DND-41 (cell line): ENCODE measurements at regions not wholly inside any gene's neighbourhood (a gene's known extent, or its start where the extent isn't known, plus 50 kb on each side); places are given as distances from the start of the nearest gene placed in this dataset.
"Not testable (repeated sequence)": the region's sequence is repeated elsewhere in the genome, so short reads cannot be mapped to it uniquely, and the experiment has no call there.

ENCODE experiments used
- ATAC-seq: fragments of 200-7000 bp; cut with Tn5 transposase; 3 replicates; pipeline ENCODE4 v1.9.1; 2021; ENCODE audit warnings: low read depth; ENCODE audit not compliant: insufficient read depth
- DNase-seq: peaks from one replicate; pipeline ENCODE4 v3.0.0-alpha.2; 2020
- H2AFZ ChIP-seq: 2 replicates; pipeline ENCODE4 v1.6.0; 2012; ENCODE audit warnings: low read depth, low read length
- H3K27ac ChIP-seq: 2 replicates; pipeline ENCODE4 v1.5.1; 2012; ENCODE audit warnings: low read length, inconsistent platforms
- H3K27me3 ChIP-seq: fragments of 200-600 bp; sonication (generic); 2 replicates; pipeline ENCODE4 v1.6.0; 2012; ENCODE audit warnings: low read length, mild to moderate bottlenecking, inconsistent platforms; ENCODE audit not compliant: insufficient read depth, poor library complexity
- H3K36me3 ChIP-seq: 2 replicates; pipeline ENCODE4 v1.5.1; 2012; ENCODE audit warnings: low read length, inconsistent platforms; ENCODE audit not compliant: insufficient read depth
- H3K4me1 ChIP-seq: 2 replicates; pipeline ENCODE4 v1.5.1; 2012; ENCODE audit warnings: mild to moderate bottlenecking, low read length; ENCODE audit not compliant: insufficient read depth
- H3K4me2 ChIP-seq: 2 replicates; pipeline ENCODE4 v1.6.0; 2012; ENCODE audit warnings: mild to moderate bottlenecking, moderate library complexity, low read length, inconsistent platforms; ENCODE audit not compliant: insufficient read depth
- H3K4me3 ChIP-seq, 2 experiments: fragments of 200-600 bp in 1 of 2; shearing (Covaris generic) in 1 of 2; 2 replicates each; pipeline ENCODE4 v1.5.1; 2012 to 2016; ENCODE audit warnings: inconsistent platforms in 2 of 2, low read length in 2 of 2, mild to moderate bottlenecking in 2 of 2, low read depth in 1 of 2, moderate library complexity in 1 of 2
- H3K79me2 ChIP-seq: 2 replicates; pipeline ENCODE4 v1.6.0; 2012; ENCODE audit warnings: low read length, inconsistent platforms; ENCODE audit not compliant: insufficient read depth
- H3K9ac ChIP-seq: 2 replicates; pipeline ENCODE4 v1.6.0; 2012; ENCODE audit warnings: low read depth, mild to moderate bottlenecking, inconsistent platforms, low read length, moderate library complexity
- H3K9me3 ChIP-seq: 2 replicates; pipeline ENCODE4 v1.5.1; 2012; ENCODE audit warnings: low read length, moderate library complexity, mild to moderate bottlenecking, inconsistent platforms; ENCODE audit not compliant: insufficient read depth, severe bottlenecking
- H4K20me1 ChIP-seq: 2 replicates; pipeline ENCODE4 v1.6.0; 2012; ENCODE audit warnings: low read length; ENCODE audit not compliant: insufficient read depth
- CTCF ChIP-seq: IDR thresholded peaks from 2 replicates; pipeline ENCODE4 v1.5.1; 2012; ENCODE audit warnings: borderline replicate concordance, low read length, moderate library complexity, mild to moderate bottlenecking; ENCODE audit not compliant: poor library complexity, severe bottlenecking; ENCODE audit errors: extremely low read depth
- EZH2 ChIP-seq: IDR thresholded peaks from 3 replicates; pipeline ENCODE4 v1.6.1; 2012; ENCODE audit warnings: borderline replicate concordance, low read depth, mild to moderate bottlenecking, moderate library complexity, low read length, inconsistent platforms; ENCODE audit not compliant: severe bottlenecking

GRCh38 chr3:163185721-163186350 lies 1689.2 kb downstream of the OTOL1 start:
- no peak for DNase-seq
- Histone ChIP-seq H2AFZ (no peak overlapping the region), H3K27me3 (no peaks in the 10 kb centered on the region), H3K4me1 (no peaks in the 10 kb centered on the region), H4K20me1 (no peaks in the 10 kb centered on the region), H3K4me2 (no peak overlapping the region), H3K79me2 (no peaks in the 10 kb centered on the region), H3K9me3 (peaks cover 4% of the 10 kb centered on the region), H3K9ac (no peak overlapping the region), H3K27ac (no peak overlapping the region), H3K36me3 (no peaks in the 10 kb centered on the region), H3K4me3 (no peak overlapping the region)
- ATAC-seq, result no peak
- no peak for TF ChIP-seq CTCF
- TF ChIP-seq EZH2, result no peak

GRCh38 chr3:163175970-163176369 lies 1679.4 kb downstream of the OTOL1 start:
- DNase-seq (no peak), ATAC-seq (no peak)
- TF ChIP-seq EZH2 (no peak), CTCF (no peak)
- Histone ChIP-seq H3K9me3 (no peaks in the 10 kb centered on the region), H3K27ac (no peak overlapping the region), H3K36me3 (no peaks in the 10 kb centered on the region), H3K4me3 (no peak overlapping the region), H3K79me2 (no peaks in the 10 kb centered on the region), H3K4me2 (no peak overlapping the region), H3K4me1 (no peaks in the 10 kb centered on the region), H3K27me3 (no peaks in the 10 kb centered on the region), H3K9ac (no peak overlapping the region), H2AFZ (no peak overlapping the region), H4K20me1 (no peaks in the 10 kb centered on the region)

- not testable (repeated sequence) for H4K20me1 ChIP-seq, H3K4me3 ChIP-seq, ATAC-seq, H3K9me3 ChIP-seq, H3K79me2 ChIP-seq, H3K36me3 ChIP-seq, DNase-seq, H3K9ac ChIP-seq, H3K4me1 ChIP-seq, H2AFZ ChIP-seq, H3K27ac ChIP-seq, H3K4me2 ChIP-seq, H3K27me3 ChIP-seq
These were observed 1675.9 kb downstream of the OTOL1 start for GRCh38 chr3:163172513-163172912.

GRCh38 chr3:163166197-163166596 lies 1669.6 kb downstream of the OTOL1 start:
- H3K4me3 ChIP-seq, result no peak overlapping the region
- H3K4me2 ChIP-seq, result no peak overlapping the region
- no peak for TF ChIP-seq CTCF
- TF ChIP-seq EZH2, result no peak
- peaks cover 3% of the 10 kb centered on the region for H3K9me3 ChIP-seq
- no peaks in the 10 kb centered on the region for H4K20me1 ChIP-seq
- H3K79me2 ChIP-seq, result no peaks in the 10 kb centered on the region
- H3K27ac ChIP-seq, result no peak overlapping the region
- ATAC-seq (no peak), DNase-seq (no peak)
- no peak overlapping the region for H3K9ac ChIP-seq
- H3K36me3 ChIP-seq, result no peaks in the 10 kb centered on the region
- no peaks in the 10 kb centered on the region for H3K4me1 ChIP-seq
- no peak overlapping the region for H2AFZ ChIP-seq
- no peaks in the 10 kb centered on the region for H3K27me3 ChIP-seq
